HEK293 (cell line): ENCODE measurements at regions not wholly inside any gene's neighbourhood (a gene's known extent, or its start where the extent isn't known, plus 50 kb on each side); places are given as distances from the start of the nearest gene placed in this dataset.

Experiments
- CTCF ChIA-PET: fragments of 350-600 bp; formaldehyde crosslinking; extraction: SDS; loops from one replicate; lab custom pipeline; 2021; ENCODE audit warnings: antibody characterized with exemption; lab: Yijun Ruan, JAX
- POLR2A ChIA-PET: fragments of 300-600 bp; formaldehyde crosslinking; extraction: SDS; loops from one replicate; lab custom pipeline; 2020; ENCODE audit warnings: antibody characterized with exemption, inconsistent platforms; lab: Yijun Ruan, JAX
- H3K27ac ChIP-seq: fragments of 200-500 bp; sonication (Bioruptor generic); 2 replicates; pipeline ENCODE4 v1.5.1; 2014; ENCODE audit warnings: low read depth, low read length, control low read depth, inconsistent platforms; ENCODE audit errors: extremely low read depth
- H3K36me3 ChIP-seq, 2 experiments: fragments of 200-500 bp in 1 of 2; sonication (Bioruptor generic) in 1 of 2; 1 replicate in 1 of 2; 2 replicates in 1 of 2; pipeline ENCODE4 v1.5.1; 2014 to 2017; ENCODE audit warnings: inconsistent platforms in 2 of 2, low read length in 2 of 2; ENCODE audit not compliant: control insufficient read depth in 2 of 2, insufficient read depth in 1 of 2
- H3K4me1 ChIP-seq: fragments of 200-500 bp; sonication (Bioruptor generic); 2 replicates; pipeline ENCODE4 v1.5.1; 2014; ENCODE audit warnings: mild to moderate bottlenecking, low read length, inconsistent platforms; ENCODE audit not compliant: control insufficient read depth, insufficient read depth
- H3K4me3 ChIP-seq: 2 replicates; pipeline ENCODE4 v1.5.1; 2011; ENCODE audit warnings: low read depth, mild to moderate bottlenecking, control low read depth, low read length, moderate library complexity
- H3K9me3 ChIP-seq: fragments of 200-500 bp; sonication (Bioruptor generic); 2 replicates; pipeline ENCODE4 v1.5.1; 2014; ENCODE audit warnings: low read depth, low read length, inconsistent platforms; ENCODE audit not compliant: control insufficient read depth, insufficient read depth
- EGR2 ChIP-seq: fragments of 450-650 bp; formaldehyde crosslinking; IDR thresholded peaks from 2 replicates; pipeline ENCODE4 v1.5.1; 2016; ENCODE audit warnings: low read depth, missing biosample characterization, missing genetic modification characterization
- GLI2 ChIP-seq: fragments of 450-650 bp; formaldehyde crosslinking; IDR thresholded peaks from 2 replicates; pipeline ENCODE4; 2017; ENCODE audit warnings: missing biosample characterization, missing genetic modification characterization, low read depth, borderline replicate concordance
- PRDM2 ChIP-seq: fragments of 450-650 bp; formaldehyde crosslinking; IDR thresholded peaks from 2 replicates; pipeline ENCODE4 v1.5.1; 2016; ENCODE audit warnings: missing biosample characterization, missing genetic modification characterization, borderline replicate concordance
- SCRT1 ChIP-seq: fragments of 450-650 bp; formaldehyde crosslinking; IDR thresholded peaks from 2 replicates; pipeline ENCODE4 v1.5.1; 2016; ENCODE audit warnings: missing biosample characterization, missing genetic modification characterization, borderline replicate concordance
- TRIM28 ChIP-seq: IDR thresholded peaks from 2 replicates; pipeline ENCODE4 v1.6.1; 2011; ENCODE audit warnings: low read length, control low read depth, borderline replicate concordance
- ZBTB7A ChIP-seq: fragments of 450-650 bp; formaldehyde crosslinking; IDR thresholded peaks from 2 replicates; pipeline ENCODE4 v1.5.1; 2016; ENCODE audit warnings: low read depth, missing biosample characterization, missing genetic modification characterization
- ZNF18 ChIP-seq: fragments of 450-650 bp; formaldehyde crosslinking; IDR thresholded peaks from 2 replicates; pipeline ENCODE4 v1.5.1; 2016; ENCODE audit warnings: missing biosample characterization, missing genetic modification characterization
- ZNF214 ChIP-seq: fragments of 450-650 bp; formaldehyde crosslinking; IDR thresholded peaks from 2 replicates; pipeline ENCODE4 v1.5.1; 2017; ENCODE audit warnings: missing biosample characterization, mild to moderate bottlenecking, missing genetic modification characterization, borderline replicate concordance
- ZNF266 ChIP-seq: fragments of 450-650 bp; formaldehyde crosslinking; IDR thresholded peaks from 2 replicates; pipeline ENCODE4 v1.5.1; 2016; ENCODE audit warnings: missing biosample characterization, missing genetic modification characterization, low read depth
- ZNF391 ChIP-seq: fragments of 450-650 bp; formaldehyde crosslinking; IDR thresholded peaks from 2 replicates; pipeline ENCODE4 v1.5.1; 2016; ENCODE audit warnings: low read depth, missing biosample characterization, missing genetic modification characterization, borderline replicate concordance
- ZNF394 ChIP-seq: fragments of 450-650 bp; formaldehyde crosslinking; IDR thresholded peaks from 2 replicates; pipeline ENCODE4 v1.5.1; 2016; ENCODE audit warnings: missing biosample characterization, missing genetic modification characterization, mild to moderate bottlenecking, moderate library complexity, borderline replicate concordance
- ZNF544 ChIP-seq: fragments of 450-650 bp; formaldehyde crosslinking; IDR thresholded peaks from 2 replicates; pipeline ENCODE4 v1.5.0; 2017; ENCODE audit warnings: missing biosample characterization, missing genetic modification characterization
- ZNF560 ChIP-seq: fragments of 450-650 bp; formaldehyde crosslinking; IDR thresholded peaks from 2 replicates; pipeline ENCODE4 v1.5.1; 2017; ENCODE audit warnings: missing biosample characterization, missing genetic modification characterization, borderline replicate concordance
- ZNF596 ChIP-seq: fragments of 450-650 bp; IDR thresholded peaks from 2 replicates; pipeline ENCODE4 v1.5.0; 2018; ENCODE audit warnings: missing biosample characterization, mild to moderate bottlenecking, missing genetic modification characterization, moderate library complexity
- ZNF629 ChIP-seq: fragments of 450-650 bp; formaldehyde crosslinking; IDR thresholded peaks from 2 replicates; pipeline ENCODE4 v1.5.1; 2017; ENCODE audit warnings: missing biosample characterization, missing genetic modification characterization
- ZNF654 ChIP-seq: fragments of 450-650 bp; formaldehyde crosslinking; IDR thresholded peaks from 2 replicates; pipeline ENCODE4 v1.5.1; 2016; ENCODE audit warnings: low read depth, missing biosample characterization, missing genetic modification characterization
- ZNF660 ChIP-seq: fragments of 450-650 bp; IDR thresholded peaks from 2 replicates; pipeline ENCODE4 v1.5.1; 2018; ENCODE audit warnings: missing biosample characterization, mild to moderate bottlenecking, missing genetic modification characterization
- ZNF792 ChIP-seq: fragments of 450-650 bp; formaldehyde crosslinking; IDR thresholded peaks from 2 replicates; pipeline ENCODE4 v1.5.1; 2016; ENCODE audit warnings: missing biosample characterization, missing genetic modification characterization
- ZSCAN18 ChIP-seq: fragments of 450-650 bp; formaldehyde crosslinking; IDR thresholded peaks from 2 replicates; pipeline ENCODE4 v1.5.1; 2016; ENCODE audit warnings: missing biosample characterization, missing genetic modification characterization
- TF ChIP-seq, protein P1 (sequence below): fragments of 450-650 bp; formaldehyde crosslinking; IDR thresholded peaks from 2 replicates; pipeline ENCODE4 v1.5.1; 2016; ENCODE audit warnings: missing biosample characterization, missing genetic modification characterization, borderline replicate concordance
- TF ChIP-seq, protein P2 (sequence below): fragments of 450-650 bp; formaldehyde crosslinking; IDR thresholded peaks from 2 replicates; pipeline ENCODE4 v1.5.1; 2016; ENCODE audit warnings: missing biosample characterization, missing genetic modification characterization

GRCh38 chr6:153368131-153368530 lies 237.0 kb upstream of the RGS17 start:
- no peaks in the 10 kb centered on the region for H3K36me3 ChIP-seq
- CTCF ChIA-PET = no interaction called here
- H3K4me1 ChIP-seq = no peaks in the 10 kb centered on the region
- TF ChIP-seq ZNF394 (no peak), ZNF391 (tag by site-specific recombination) (no peak), ZNF792 (no peak), TRIM28 (no peak), ZNF560 (tag by site-specific recombination) (no peak), EGR2 (tag by site-specific recombination) (no peak), ZNF629 (no peak)
- TF ChIP-seq, protein P1, sequence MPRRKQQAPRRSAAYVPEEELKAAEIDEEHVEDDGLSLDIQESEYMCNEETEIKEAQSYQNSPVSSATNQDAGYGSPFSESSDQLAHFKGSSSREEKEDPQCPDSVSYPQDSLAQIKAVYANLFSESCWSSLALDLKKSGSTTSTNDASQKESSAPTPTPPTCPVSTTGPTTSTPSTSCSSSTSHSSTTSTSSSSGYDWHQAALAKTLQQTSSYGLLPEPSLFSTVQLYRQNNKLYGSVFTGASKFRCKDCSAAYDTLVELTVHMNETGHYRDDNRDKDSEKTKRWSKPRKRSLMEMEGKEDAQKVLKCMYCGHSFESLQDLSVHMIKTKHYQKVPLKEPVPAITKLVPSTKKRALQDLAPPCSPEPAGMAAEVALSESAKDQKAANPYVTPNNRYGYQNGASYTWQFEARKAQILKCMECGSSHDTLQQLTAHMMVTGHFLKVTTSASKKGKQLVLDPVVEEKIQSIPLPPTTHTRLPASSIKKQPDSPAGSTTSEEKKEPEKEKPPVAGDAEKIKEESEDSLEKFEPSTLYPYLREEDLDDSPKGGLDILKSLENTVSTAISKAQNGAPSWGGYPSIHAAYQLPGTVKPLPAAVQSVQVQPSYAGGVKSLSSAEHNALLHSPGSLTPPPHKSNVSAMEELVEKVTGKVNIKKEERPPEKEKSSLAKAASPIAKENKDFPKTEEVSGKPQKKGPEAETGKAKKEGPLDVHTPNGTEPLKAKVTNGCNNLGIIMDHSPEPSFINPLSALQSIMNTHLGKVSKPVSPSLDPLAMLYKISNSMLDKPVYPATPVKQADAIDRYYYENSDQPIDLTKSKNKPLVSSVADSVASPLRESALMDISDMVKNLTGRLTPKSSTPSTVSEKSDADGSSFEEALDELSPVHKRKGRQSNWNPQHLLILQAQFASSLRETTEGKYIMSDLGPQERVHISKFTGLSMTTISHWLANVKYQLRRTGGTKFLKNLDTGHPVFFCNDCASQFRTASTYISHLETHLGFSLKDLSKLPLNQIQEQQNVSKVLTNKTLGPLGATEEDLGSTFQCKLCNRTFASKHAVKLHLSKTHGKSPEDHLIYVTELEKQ = no peak
- no peaks in the 10 kb centered on the region for H3K9me3 ChIP-seq
- H3K4me3 ChIP-seq = no peak overlapping the region
- POLR2A ChIA-PET = no interaction called here
- H3K27ac ChIP-seq = no peak overlapping the region

GRCh38 chr6:153367021-153367420 lies 235.9 kb upstream of the RGS17 start:
- no peak overlapping the region for H3K27ac ChIP-seq
- H3K9me3 ChIP-seq = no peaks in the 10 kb centered on the region
- CTCF ChIA-PET = no interaction called here
- H3K4me3 ChIP-seq = no peak overlapping the region
- POLR2A ChIA-PET = no interaction called here
- H3K36me3 ChIP-seq = no peaks in the 10 kb centered on the region
- H3K4me1 ChIP-seq = no peaks in the 10 kb centered on the region
- TF ChIP-seq ZNF660 (no peak), ZNF560 (tag by site-specific recombination) (no peak), ZNF214 (tag by site-specific recombination) (no peak), SCRT1 (tag by site-specific recombination) (no peak), PRDM2 (tag by site-specific recombination) (no peak), ZNF266 (tag by site-specific recombination) (no peak), ZNF18 (tag by site-specific recombination) (no peak), ZBTB7A (tag by site-specific recombination) (no peak), ZNF391 (tag by site-specific recombination) (no peak), ZNF654 (tag by site-specific recombination) (no peak), GLI2 (no peak), ZNF596 (tag by site-specific recombination) (no peak), ZSCAN18 (tag by site-specific recombination) (no peak), ZNF544 (tag by site-specific recombination) (no peak)
- TF ChIP-seq, protein P2, sequence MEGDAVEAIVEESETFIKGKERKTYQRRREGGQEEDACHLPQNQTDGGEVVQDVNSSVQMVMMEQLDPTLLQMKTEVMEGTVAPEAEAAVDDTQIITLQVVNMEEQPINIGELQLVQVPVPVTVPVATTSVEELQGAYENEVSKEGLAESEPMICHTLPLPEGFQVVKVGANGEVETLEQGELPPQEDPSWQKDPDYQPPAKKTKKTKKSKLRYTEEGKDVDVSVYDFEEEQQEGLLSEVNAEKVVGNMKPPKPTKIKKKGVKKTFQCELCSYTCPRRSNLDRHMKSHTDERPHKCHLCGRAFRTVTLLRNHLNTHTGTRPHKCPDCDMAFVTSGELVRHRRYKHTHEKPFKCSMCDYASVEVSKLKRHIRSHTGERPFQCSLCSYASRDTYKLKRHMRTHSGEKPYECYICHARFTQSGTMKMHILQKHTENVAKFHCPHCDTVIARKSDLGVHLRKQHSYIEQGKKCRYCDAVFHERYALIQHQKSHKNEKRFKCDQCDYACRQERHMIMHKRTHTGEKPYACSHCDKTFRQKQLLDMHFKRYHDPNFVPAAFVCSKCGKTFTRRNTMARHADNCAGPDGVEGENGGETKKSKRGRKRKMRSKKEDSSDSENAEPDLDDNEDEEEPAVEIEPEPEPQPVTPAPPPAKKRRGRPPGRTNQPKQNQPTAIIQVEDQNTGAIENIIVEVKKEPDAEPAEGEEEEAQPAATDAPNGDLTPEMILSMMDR (tag by site-specific recombination) = no peak
